ENCODE measurements at regions not wholly inside any gene's neighbourhood (a gene's known extent, or its start where the extent isn't known, plus 50 kb on each side); places are given as distances from the start of the nearest gene placed in this dataset.
"Not testable (repeated sequence)": the region's sequence is repeated elsewhere in the genome, so short reads cannot be mapped to it uniquely, and the experiment has no call there.

DNA sequence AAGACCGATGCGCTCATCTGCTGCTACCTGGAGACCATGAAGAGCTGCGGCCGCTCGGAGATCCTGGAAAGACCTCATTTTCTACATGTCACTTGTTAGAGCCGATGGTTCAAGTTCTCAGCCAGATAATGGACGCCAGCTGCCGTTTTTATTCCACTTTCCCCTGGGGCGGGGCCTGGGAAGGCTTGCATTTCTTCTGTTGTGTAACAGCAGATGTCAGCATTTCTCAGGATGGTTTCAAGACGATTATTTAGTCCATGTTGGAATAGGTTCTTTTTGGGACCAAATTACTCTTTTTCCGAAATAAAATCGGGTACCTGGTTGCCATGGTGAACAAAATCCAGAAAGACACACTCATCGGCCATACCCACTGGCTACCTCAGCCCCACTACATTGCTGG, 1418.3 kb downstream of the CDH11 start:
- intact Hi-C loops (cut with DNase I): no loop called here
- DNase-seq (ENCODE audit: low spot score) (no peak), ATAC-seq (no peak)

DNA sequence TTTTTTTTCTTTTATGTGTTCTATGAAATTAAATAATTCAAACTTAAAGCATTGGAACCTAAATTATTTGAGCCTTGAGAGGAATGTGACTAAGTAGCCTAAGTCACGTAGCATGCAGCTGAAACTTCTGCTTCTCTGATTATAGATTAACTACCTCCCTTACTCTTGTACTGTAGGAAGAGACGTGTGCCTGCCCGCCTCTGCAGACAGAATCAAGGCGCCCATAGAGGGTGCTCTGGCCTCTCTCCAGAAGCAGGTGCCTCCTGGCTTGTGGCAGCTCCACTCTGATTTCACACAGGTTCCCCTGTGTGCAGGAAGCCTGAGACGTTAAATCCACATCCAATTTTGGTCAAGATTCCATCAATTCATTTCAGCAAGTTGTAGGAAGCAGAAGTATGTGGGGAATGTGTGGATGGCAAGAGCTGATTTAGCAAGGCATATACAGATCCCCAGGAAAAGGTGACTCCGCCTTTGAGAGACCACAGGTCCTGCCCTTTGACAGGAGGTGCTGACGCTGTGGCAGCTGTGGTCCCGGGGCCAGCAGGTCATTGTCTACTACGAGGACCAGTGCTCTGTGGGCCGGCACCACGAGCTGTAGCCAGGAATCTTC, 1418.8 kb downstream of the CDH11 start:
- DNase-seq (ENCODE audit: low spot score) (no peak), ATAC-seq (no peak)
- intact Hi-C loops (cut with DNase I): no loop called here

DNA sequence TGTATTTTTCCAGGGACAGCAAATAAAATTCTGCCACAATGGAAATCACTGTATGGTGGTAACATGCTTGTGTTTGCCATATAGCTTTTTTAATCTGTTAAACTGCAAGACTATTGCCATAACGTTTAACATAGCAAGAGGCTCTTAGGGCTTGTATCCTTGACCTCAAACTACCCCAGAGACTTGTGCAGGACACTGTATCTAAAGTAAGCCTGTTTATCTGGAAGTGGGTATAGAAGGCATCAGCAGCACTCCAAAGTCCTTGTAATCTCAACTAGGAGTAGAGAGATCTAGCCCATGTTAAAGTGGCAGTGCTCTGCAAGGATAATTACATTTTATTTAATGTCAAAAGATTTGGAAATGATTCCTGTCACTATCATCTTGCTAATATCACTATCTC, 1424.1 kb downstream of the CDH11 start:
- no peak for DNase-seq (ENCODE audit: low spot score)
- intact Hi-C loops (cut with DNase I): no loop called here
- ATAC-seq: no peak

DNA sequence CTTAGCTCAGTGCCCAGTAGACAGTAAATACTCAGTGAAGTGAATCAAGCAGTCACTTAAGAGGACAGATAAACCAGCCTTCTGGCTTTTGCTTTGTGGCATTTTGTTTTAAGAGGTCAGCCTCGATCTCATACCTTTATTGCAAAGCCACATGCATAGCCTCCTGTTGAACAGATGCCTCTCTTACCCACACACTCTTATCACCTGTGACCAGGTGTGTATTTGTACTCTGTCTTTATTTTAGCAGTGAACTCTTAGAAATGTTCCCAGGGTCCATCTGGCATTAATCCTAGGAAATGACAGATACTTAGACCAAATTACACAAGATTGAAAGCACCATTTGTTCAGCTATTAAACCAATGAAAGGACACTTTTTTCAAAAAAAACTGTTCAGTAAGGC, 1426.5 kb downstream of the CDH11 start:
- no peak for ATAC-seq
- intact Hi-C loops (cut with DNase I): no loop called here

DNA sequence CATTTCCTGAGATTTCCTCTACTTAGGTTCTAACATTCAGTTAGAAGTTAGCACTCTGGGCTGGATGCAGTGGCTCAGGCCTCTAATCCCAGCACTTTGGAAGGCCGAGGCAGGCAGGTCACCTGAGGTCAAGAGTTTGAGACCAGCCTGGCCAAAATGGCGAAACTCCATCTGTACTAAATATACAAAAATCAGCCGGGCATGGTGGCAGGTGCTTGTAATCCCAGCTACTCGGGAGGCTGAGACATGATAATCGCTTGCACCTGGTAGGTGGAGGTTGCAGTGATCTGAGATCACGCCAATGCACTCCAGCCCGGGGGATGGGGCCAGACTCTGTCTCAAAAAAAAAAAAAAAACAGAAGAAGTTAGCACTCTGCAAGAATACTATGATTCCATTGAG, 1430.9 kb downstream of the CDH11 start:
- intact Hi-C loops (cut with DNase I): no loop called here
- no peak for DNase-seq (ENCODE audit: low spot score)
- no peak for ATAC-seq

More for the DNA sequence above, 1426.5 kb downstream of the CDH11 start:
- no peak for DNase-seq (ENCODE audit: low spot score)

DNA sequence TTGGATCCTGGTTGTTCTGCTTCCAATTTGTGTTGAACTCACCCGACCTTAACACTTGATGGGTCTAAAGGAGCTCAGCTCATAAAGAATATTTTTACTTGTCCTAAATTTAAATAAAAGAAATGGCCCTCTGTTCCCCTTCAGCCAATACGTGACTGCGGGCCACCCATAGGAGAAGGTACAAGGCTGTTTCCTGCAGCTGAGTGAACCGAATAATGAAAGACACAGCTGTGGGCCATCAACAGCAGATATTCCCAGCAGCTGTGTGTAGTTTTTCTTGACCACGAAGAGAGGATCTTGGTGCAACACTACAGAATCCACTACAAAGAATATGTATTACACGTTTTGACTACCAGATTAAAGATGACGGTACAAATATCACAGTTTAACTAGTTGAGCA, 1431.6 kb downstream of the CDH11 start:
- no peak for DNase-seq (ENCODE audit: low spot score)
- no peak for ATAC-seq
- intact Hi-C loops (cut with DNase I): no loop called here

DNA sequence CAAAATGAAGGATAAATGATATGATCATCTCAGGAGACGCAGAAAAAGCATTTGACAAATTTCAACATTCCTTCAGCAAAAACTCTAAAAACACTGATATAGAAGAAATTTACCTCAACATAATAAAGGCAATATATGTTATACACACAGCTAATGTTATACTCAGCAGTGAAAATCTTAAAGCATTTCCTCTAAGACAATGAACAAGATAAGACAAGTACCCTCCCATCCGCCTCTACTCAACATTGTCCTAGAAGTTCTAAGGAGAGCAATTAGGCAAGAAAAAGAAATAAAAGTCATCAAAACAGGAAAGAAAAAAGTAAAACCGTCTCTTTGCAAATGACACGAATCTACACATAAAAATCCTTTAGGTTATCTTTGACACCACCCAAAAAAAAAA, 1432.8 kb downstream of the CDH11 start:
- DNase-seq (ENCODE audit: low spot score) (no peak), ATAC-seq (no peak)
- intact Hi-C loops (cut with DNase I): loop anchor here (5.0 kb wide), 1 partner anchor 1367 kb away; no protein-coding TSS in a partner anchor

DNA sequence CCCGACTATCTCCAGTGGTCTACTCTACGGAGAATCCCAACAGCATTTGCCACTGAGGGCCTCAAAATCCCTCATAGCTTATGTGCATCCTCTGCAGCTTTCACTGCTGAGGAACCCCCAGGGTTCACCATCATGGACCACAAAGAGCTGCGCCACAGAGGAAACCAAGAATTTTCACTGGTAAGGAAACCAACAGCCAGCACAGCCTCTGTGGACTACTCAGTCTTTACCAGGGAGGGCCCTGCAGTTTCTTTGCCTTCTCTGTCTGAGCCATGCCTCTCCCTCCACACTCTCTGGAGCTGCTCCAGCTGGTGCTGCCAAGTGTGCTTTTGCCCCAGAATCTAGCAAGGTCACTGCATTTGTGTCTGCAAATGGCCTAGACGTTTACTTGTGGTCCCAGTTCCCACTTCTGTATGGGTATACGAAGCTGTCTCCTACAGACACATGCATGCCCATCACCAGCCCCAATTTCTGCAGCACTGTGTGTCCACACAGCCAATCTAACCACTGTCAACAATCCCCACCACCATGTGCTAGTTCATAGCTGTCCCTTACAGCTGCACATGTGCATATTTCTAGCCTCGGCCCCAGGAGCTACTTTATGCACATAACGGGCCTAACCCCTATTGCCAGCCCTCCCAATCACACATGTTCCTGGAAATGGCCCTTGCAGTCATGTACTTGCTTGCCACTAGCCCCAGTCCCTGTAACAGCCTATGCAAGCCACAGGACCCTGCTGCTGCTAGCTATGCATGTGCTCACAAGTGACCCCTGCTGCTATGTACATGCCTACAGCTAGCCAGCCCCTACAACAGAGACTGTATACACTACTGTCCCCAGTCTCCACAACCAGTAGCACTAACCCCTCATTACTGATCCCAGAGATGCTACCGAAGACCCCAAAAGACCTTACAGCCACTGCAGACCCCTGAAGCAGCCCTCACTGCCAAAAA, 1437.4 kb downstream of the CDH11 start:
- no peak for DNase-seq (ENCODE audit: low spot score)
- intact Hi-C loops (cut with DNase I): loop anchor here (5.0 kb wide), 1 partner anchor 1362 kb away; no protein-coding TSS in a partner anchor
- no peak for ATAC-seq

DNA sequence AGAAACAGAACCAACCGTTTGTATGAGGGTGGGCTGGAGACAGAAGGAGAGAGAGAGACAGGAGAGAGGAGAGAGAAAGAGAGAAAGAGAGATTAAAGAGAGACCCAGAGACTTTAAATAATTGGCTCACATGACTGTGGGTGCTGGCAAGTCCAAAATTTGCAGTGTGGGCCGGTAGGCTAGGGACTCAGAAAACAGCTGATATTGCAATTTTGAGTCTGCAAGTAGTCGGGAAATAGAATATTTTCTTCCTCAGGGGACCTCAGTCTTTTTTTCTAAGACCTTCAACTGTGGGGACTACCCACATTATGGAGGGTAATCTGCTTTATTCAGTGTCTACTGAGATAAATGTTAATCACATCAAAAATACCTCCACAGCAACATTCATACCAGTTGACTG, 1439.0 kb downstream of the CDH11 start:
- DNase-seq (ENCODE audit: low spot score) (no peak), ATAC-seq (no peak)
- intact Hi-C loops (cut with DNase I): no loop called here

DNA sequence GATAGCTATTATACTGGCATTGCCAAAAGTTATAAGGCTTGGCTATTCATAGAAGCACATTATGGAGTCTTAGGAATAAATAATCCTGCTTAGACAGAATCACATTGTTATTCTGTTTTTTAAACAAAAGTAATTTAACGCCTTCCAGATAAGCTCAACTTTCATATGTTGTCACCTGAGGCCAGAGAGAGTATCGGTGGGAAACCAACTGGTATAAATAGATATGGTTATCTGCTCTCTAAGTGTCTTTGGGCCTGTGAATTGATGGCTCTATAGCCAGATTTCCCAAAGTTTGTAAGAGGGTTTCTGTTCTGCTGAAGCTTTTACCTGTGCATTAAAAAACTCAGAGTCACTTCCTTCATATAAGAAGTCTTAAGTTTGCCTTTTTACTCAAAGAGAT, 1449.4 kb downstream of the CDH11 start:
- ATAC-seq: no peak
- intact Hi-C loops (cut with DNase I): no loop called here

DNA sequence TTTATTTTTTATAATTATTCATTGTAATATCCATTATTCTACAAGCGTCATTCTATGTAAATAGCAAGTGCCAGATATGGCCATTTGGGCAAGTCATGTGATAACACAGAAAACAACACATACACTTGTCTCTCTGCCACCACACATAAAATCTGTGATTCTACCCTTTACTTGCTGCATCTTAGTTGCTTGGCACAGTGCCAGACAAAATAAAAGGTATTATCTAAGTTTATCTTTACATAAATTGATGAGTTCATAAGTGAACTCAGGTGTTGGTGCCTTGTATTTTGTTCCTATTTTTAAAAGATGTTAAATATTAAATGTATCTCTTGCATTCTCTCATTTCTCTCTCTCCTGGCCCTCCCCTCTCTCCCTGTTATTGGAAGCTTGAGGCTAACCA, 1458.7 kb downstream of the CDH11 start:
- no peak for DNase-seq (ENCODE audit: low spot score)
- intact Hi-C loops (cut with DNase I): no loop called here
- ATAC-seq: no peak

More for the DNA sequence above, 1449.4 kb downstream of the CDH11 start:
- DNase-seq (ENCODE audit: low spot score): no peak

DNA sequence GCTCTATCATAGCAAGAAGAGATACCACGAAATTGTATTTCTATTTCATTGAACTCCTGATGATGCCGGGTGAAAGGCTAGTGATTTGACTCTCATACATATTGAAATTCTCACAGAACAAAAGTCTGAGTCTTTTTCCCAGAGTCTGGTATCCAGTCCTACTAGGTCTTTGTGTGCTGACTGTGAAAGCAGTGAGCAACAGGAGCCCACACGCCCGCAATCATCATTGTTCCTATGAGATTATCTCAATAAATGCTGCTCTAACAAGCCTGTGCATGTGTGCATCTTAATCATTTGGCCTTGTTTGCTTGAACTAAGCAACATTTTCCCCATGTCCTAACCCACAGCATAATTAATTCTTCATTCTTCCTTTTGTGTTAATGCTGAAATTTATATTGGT, 1466.0 kb downstream of the CDH11 start:
- DNase-seq (ENCODE audit: low spot score): no peak
- intact Hi-C loops (cut with DNase I): no loop called here
- ATAC-seq: no peak

DNA sequence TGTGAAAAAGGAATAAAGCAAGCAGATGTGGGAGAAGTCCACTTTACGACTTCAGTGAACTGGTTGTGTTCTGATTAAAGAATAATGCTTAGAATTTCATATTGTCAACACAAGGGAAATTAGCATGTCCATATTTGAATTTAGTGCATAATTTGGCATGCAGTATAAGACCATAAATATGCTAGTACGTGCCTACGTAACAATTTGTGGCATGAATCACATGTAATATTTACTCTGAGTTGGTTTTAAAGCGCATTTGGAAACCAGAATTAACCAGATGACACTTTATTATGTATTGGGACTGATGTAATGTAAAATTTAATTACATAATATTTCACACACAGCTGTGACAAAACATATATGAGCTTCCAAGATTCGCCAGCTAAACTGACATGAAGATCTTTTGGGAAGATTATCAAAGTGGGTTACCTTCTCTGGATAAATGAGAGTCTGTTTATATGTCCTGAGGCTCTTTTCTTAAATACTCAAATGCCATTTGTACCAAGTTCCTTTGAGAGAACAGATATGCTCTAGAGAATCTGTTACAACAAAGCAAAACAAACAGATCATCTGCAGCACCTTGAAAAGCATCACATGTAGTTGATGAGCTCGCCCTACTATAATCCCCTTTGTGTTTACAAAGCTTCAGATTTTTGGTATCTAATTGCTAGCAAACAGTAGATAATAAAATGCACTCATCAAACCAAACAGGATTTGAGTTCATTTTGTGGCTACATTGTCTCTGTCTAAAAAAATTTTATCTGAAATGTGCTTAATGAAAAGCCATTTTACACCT, 1468.6 kb downstream of the CDH11 start:
- DNase-seq (ENCODE audit: low spot score) (no peak), ATAC-seq (no peak)
- intact Hi-C loops (cut with DNase I): no loop called here

DNA sequence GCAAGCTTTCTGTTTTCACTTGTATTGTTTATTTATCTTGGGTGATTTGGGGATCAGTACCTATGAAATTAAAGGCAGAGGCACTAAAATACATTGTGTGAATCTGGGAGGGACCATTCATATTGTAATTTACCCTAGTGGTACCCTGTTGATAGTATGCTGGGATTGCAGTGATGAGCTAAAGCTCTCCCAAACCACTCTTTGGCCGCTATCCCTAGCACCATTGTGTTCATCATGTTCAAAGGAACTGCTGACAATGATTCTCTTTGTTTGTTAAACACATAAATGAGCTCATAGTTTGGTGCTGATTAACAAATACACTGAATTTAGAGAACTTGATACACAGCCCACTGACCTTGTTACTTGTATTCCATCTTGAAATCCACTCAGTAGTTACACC, 1469.8 kb downstream of the CDH11 start:
- ATAC-seq (no peak), DNase-seq (ENCODE audit: low spot score) (no peak)
- intact Hi-C loops (cut with DNase I): no loop called here

DNA sequence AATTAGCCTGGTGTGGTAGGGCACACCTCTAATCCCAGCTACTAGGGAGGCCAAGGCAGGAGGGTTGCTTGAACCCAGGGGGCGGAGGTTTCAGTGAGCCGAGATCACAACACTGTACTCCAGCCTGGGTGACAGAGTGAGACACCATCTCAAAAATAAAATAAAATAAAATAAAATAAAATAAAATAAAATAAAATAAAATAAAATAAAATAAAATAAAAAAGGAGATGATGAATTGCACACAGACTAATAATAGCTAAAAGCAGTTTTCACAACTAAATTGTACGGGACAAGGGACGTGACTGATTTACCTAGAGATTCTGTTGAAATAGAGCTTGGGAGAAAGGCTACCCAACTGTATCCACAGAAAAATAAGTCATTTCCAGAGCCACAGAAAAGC, 1471.3 kb downstream of the CDH11 start:
- intact Hi-C loops (cut with DNase I): no loop called here
- DNase-seq (ENCODE audit: low spot score): no peak
- no peak for ATAC-seq

DNA sequence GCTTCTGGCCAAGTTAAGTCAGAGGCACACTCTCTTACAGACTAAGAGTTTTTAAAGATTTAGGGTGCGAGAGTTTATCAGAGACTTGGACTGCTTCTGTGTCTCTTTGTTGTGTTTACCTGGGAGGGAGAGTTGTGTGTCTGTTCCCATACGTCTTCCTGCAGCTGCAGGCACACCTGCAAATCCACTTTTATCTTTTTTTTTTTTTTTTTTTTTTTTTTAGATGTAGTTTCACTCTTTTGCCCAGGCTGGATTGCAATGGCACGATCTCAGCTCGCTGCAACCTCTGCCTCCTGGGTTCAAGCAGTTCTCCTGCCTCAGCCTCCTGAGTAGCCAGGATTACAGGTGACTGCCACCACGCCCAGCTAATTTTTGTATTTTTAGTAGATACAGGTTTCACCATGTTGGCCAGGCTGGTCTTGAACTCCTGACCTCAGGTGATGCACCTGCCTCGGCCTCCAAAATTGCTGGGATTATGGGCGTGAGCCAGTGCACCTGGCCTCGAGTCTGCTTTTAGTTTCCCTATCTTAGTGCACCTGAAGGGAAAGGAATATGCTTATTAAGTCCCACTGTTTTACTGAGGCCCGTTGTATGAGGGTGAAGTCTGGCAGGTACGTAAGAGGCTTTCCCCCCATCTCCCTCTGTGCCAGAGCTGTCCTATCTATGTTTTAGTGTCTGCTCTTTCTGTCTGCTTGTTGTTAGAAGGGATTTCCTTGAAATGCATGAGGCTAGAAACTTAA, 1488.0 kb downstream of the CDH11 start:
- ATAC-seq; DNase-seq (ENCODE audit: low spot score); intact Hi-C loops (cut with DNase I): not testable (repeated sequence)

DNA sequence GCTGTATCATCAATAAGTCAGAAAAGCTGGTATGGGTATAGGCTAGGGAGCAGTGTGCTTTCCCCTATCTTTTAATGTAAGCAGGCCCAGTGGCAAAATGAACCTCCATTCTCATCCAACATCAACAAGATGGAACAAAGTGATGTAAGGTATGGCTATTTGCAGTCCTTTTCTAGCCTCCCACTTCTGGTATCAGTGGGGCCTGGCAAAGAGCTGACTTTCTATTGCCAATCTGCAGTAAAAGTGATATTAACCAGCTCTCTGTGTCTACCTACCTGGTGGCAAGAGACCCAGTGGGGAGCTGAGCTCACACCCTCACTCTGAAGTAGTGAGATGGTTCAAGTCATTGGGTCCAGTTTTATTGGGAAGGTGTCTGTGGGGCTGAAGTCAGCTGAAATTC, 1492.6 kb downstream of the CDH11 start:
- ATAC-seq: no peak
- no peak for DNase-seq (ENCODE audit: low spot score)
- intact Hi-C loops (cut with DNase I): no loop called here

DNA sequence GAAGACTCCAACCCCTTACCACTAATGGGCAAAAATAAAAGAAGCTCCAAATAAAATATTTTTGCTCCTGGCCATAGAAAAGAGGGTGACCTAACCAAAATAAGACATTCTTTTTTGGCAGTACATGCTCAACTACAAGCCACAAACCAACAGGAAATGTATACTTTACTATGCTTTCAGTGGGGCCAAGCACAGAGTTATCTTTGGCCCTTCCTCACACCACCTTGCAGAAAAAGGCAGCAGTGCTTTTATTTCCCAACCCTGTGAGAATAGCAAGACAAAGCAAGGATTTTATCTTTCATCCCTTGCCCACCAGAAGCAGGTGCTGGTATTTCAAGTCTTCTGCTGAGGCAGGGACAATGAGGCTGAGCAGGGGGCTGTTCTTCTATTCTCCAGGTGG, 1493.1 kb downstream of the CDH11 start:
- intact Hi-C loops (cut with DNase I): no loop called here
- ATAC-seq (no peak), DNase-seq (ENCODE audit: low spot score) (no peak)

DNA sequence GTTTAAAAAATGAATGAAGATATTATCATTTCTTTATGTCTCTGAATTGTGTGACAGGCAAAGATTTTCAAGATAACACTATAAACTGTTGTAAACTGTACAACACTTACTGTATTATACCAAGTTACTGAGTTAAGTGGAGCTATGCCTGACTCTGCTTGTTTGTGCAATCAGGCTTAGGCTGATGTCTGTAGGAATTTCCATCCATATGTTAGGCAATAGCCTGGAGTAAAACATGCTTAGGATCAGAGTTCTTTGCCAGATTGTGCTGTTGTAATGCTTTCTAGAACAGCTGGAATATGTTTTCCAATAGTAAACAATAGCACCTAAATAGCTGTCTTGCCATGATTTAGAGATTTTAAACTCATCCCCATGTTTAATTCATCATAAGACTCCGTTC, 1496.7 kb downstream of the CDH11 start:
- intact Hi-C loops (cut with DNase I): no loop called here
- DNase-seq (ENCODE audit: low spot score) (no peak), ATAC-seq (no peak)
